ENCODE measurements at regions not wholly inside any gene's neighbourhood (a gene's known extent, or its start where the extent isn't known, plus 50 kb on each side); places are given as distances from the start of the nearest gene placed in this dataset.

- no peak for DNase-seq (ENCODE audit: low spot score)
Observed at GRCh38 chrY:19148783-19149182, 375.2 kb upstream of the HSFY2 start.

DNA sequence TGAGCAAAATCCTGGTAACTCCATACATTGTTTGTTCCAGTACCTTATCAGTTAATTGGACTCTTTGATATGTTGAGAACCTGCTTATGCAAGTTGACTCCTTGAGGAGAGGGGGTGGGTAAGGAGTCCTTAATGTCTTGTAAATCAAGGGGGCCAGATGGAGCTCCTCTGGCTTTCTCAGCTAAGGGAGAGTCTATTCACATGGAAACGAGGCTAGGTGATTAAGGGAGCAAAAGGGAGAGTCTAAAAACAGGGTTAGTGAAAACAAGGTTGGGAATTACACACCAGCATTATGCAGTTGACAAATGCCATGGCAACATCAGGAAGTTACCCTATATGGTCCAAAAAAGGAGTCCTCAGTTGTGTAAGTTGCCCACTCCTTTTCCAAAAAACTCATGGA is 372.8 kb upstream of the HSFY2 start:
- DNase-seq (ENCODE audit: low spot score) = no peak

- DNase-seq (ENCODE audit: low spot score) = no peak
Observed at GRCh38 chrY:19142093-19142492, 368.6 kb upstream of the HSFY2 start.

DNA sequence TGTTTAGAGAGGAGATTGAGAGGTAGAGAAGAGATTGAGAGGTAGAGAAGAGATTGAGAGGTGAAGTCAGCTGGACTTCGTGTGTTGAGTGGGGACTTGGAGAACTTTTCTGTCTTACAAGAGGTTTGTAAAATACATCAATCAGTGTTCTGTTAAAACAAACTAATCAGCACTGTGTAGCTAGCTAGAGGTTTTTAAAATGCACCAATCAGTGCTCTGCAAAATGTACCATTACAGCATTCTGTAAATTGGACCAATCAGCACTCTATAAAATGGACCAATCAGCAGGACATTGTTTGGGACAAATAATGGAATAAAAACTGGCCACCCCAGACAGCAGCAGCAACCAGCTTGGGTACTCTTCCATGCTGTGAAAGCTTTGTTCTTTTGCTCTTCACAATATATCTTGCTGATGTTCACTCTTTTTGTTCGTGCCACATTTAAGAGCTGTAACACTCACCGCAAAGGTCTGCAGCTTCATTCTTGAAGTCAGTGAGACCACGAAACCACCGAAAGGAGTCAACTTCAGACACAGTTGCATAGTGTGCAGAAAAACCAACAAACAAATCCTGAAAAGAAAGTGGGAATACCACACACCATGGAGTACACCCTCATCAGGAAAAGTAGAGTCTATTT is 366.9 kb upstream of the HSFY2 start:
- DNase-seq (ENCODE audit: low spot score) = no peak

DNA sequence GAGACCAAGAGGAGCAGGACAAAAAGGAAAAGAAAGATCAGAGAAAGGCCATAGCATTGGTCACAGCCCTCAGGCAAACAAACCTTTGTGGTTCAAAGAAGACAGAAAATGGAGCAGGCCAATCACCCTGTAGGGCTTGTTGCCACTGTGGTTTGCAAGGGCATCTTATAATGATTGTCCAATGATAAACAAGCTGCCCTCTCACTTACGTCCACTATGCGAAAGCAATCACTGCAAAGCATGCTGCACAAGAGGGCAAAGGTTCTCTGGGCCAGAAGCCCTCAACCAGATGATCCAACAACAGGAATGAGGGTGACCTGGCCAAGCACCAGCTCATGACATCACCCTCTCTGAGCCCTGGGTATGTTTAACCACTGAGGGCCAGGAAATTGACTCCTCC is 360.9 kb upstream of the HSFY2 start:
- DNase-seq (ENCODE audit: low spot score) = no peak

DNA sequence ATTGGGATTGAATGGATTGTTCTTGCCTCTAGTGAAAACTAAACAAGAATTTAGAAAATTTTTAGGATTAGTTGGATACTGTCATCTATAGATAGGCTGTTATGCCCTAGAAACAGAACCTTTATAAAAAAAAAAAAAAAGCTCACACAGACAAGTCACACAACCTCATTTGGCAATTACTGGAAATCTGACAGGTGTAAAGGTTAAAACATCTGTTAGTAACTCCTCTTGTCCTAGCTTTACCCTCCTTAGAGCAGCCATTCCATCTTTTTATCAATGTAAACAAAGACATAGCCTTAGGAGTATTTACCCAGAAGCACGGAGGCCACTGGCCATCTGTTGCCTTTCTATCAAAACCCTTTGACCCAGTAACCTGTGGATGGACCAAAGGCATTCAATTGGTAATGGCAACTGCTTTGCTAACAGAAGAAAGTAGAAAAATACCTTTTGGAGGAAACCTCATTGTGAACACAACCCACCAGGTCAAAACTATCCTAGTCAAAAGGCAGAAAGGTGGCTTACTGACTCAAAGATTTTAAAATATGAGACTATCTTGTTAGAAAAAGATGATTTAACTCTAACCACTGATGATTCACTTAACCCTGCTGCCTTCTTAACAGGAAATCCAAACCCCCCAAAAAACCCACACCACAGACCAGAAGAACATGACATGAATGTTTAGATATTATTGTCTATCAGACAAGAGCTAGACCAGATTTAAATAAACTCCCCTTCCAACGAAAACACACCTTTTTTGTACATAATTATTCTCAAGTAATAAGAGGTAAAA is 357.2 kb upstream of the HSFY2 start:
- no peak for DNase-seq (ENCODE audit: low spot score)

DNA sequence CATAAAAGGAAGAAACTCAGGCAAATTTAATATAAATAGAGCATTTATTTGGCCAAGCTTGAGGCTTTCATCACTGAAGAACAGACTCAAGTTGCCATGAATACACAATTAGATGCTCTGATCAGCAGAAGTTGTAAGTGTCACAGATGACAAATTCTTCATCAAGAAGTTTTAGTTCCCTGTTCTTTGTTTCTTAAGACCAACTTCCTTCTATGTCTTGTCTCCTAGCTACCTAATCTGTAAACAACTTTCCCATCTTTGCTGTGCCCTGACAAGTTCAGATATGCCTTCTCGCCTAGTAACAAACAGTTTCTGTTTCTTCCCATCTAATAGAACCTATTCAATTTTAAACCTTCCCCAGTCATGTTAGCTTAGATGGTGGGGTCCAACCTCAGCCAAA is 353.4 kb upstream of the HSFY2 start:
- DNase-seq (ENCODE audit: low spot score) = no peak

- no peak for DNase-seq (ENCODE audit: low spot score)
Observed at GRCh38 chrY:19124609-19125008, 351.1 kb upstream of the HSFY2 start.

DNA sequence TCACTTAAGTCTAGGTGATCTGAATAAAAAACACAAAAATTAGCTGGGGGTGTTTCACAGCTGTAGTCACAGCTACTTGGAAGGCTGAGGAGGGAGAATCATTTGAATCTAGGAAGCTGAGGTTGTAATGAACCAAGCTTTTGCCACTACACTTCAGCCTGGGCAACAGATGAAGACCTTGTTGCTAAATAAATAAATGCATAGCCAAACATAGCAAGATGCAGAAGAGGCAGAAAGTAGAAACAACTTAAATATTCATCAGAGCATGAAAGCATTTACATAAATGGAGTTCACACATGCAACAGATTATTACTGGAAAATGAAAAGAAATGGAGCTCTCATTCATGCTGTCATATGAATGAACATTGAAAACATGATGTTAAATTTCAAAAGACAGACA is 348.9 kb upstream of the HSFY2 start:
- DNase-seq (ENCODE audit: low spot score) = no peak

- DNase-seq (ENCODE audit: low spot score) = no peak
Observed at GRCh38 chrY:19098349-19098748, 324.8 kb upstream of the HSFY2 start.

DNA sequence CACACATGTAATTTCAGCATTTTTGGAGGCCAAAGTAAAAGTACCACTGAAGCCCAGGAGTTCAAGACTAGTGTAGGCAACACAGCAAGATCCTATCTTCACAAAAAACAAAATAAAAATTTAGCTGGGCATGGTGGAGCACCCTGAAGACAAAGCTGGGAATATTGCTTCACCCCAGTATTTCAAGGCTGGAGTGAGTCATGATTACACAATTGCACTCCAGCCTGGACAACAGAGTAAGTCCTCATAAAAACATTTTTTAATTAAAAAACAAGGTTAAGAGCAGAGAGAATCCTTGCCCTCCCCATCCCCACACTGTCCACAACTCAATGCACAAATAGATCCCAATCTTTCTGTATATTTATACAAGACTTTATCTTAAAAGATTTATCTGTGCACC is 321.9 kb upstream of the HSFY2 start:
- DNase-seq (ENCODE audit: low spot score) = no peak

GRCh38 chrY:19083006-19083405 is 309.5 kb upstream of the HSFY2 start:
- DNase-seq (ENCODE audit: low spot score) = no peak

GRCh38 chrY:19077698-19078113 is 304.2 kb upstream of the HSFY2 start:
- DNase-seq (ENCODE audit: low spot score) = no peak

- DNase-seq (ENCODE audit: low spot score) = no peak
Observed at GRCh38 chrY:19076846-19077697, 303.5 kb upstream of the HSFY2 start.

GRCh38 chrY:19075471-19076253 is 302.1 kb upstream of the HSFY2 start:
- peak; percentile 24 for DNase-seq (ENCODE audit: low spot score)

- no peak for DNase-seq (ENCODE audit: low spot score)
Observed at GRCh38 chrY:19067435-19067834, 293.9 kb upstream of the HSFY2 start.

GRCh38 chrY:19066447-19067190 is 293.1 kb upstream of the HSFY2 start:
- DNase-seq (ENCODE audit: low spot score) = no peak

DNA sequence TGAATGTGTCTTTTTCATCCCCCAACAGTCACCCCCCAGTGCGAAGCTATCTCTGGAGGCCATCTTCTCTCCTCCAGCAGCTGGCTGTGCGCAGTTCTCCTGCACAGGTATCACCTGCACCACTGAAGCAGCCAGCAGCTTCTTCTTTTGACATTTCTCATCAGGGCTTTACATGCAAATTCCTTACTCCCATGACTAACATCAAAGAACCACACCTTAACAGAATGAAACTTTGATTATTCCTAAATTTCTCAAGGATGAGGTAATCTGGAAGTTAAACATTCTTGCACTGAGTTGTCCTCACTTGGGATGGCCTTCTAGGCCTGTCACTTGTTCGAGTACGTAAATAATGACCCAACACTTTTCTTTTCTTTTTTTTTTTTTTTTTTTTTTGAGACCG is 291.6 kb upstream of the HSFY2 start:
- no peak for DNase-seq (ENCODE audit: low spot score)

DNA sequence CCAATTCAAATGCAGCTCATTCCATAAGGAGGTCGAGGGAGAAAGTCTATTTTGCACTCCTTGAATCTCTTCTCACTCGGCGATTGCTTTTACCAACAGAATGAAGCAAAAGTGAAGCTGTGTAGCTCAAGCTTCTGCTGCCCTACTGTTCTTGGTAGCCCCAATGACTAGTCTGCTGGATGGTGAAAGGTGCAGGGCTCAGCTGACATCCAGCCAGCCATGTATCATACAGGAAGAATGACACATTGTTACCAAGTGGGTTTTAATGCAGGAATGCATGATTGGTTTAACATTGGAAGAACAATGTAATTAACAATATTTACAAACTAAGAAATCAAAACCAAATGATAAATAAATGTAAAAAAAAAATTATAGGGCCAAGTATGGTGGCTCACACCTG is 286.2 kb upstream of the HSFY2 start:
- DNase-seq (ENCODE audit: low spot score) = no peak

- no peak for DNase-seq (ENCODE audit: low spot score)
Observed at GRCh38 chrY:19058831-19059370, 285.4 kb upstream of the HSFY2 start.

GRCh38 chrY:19056138-19056469 is 282.6 kb upstream of the HSFY2 start:
- DNase-seq (ENCODE audit: low spot score) = no peak

All from A172 (cell line).